Stomach (tissue), 8 donors: ENCODE measurements at regions not wholly inside any gene's neighbourhood (a gene's known extent, or its start where the extent isn't known, plus 50 kb on each side); places are given as distances from the start of the nearest gene placed in this dataset.

ENCODE experiments used
- DNase-seq, 2 donors: peaks; one replicate each; pipeline versions ENCODE4 v3.0.0 to v3.0.0-alpha.2; 2013 to 2019
- H3K27ac ChIP-seq, 5 donors: fragments of 200-600 bp in 4 of 5; sonication (generic) in 4 of 5; one replicate each; pipeline ENCODE4 v1.5.1; 2013 to 2019; ENCODE audit warnings: mild to moderate bottlenecking in 1 of 5, moderate library complexity in 1 of 5
- H3K27me3 ChIP-seq, 3 donors: fragments of 200-600 bp; sonication (generic); one replicate each; pipeline ENCODE4 v1.5.1; 2017 to 2019; ENCODE audit warnings: mixed run types in 1 of 3
- H3K36me3 ChIP-seq, 4 donors: fragments of 200-600 bp; sonication (generic); 1 replicate in 3 of 4; 2 replicates in 1 of 4; pipeline ENCODE4 v1.5.1; 2016 to 2019
- H3K4me1 ChIP-seq, 4 donors: fragments of 200-600 bp; sonication (generic); one replicate each; pipeline ENCODE4 v1.5.1; 2016 to 2019
- H3K4me3 ChIP-seq, 4 donors: fragments of 200-600 bp; sonication (generic) in 3 of 4; one replicate each; pipeline ENCODE4 v1.5.1; 2016 to 2019; ENCODE audit warnings: mild to moderate bottlenecking in 1 of 4
- H3K9me3 ChIP-seq, 4 donors: fragments of 200-600 bp; sonication (generic); one replicate each; pipeline ENCODE4 v1.5.1; 2016 to 2019
- EP300 ChIP-seq: sonication (generic); formaldehyde crosslinking; IDR thresholded peaks from one replicate; pipeline ENCODE4 v1.6.1; 2017; ENCODE audit warnings: antibody characterized with exemption
- POLR2A ChIP-seq, 4 donors: fragments of 450-650 bp; IDR thresholded peaks; one replicate each; pipeline ENCODE4 v1.6.1; 2016; ENCODE audit warnings: antibody characterized with exemption in 4 of 4, control low read depth in 2 of 4, mild to moderate bottlenecking in 1 of 4, moderate library complexity in 1 of 4
- POLR2AphosphoS5 ChIP-seq, 3 donors: sonication (generic); formaldehyde crosslinking; IDR thresholded peaks; one replicate each; pipeline ENCODE4 v1.6.1; 2016; ENCODE audit warnings: antibody characterized with exemption in 3 of 3
- WGBS, 5 donors: extraction: QIAGEN DNeasy Blood & Tissue Kit in 3 of 5; methylation state at CpG; one replicate each; pipeline versions ENCODE4 v1.1.5 to v1.1.7; 2013 to 2018; 5-methylcytosine and 5-hydroxymethylcytosine counted together
- intact Hi-C: fragments of 100-400 bp; cut with DNase I; formaldehyde crosslinking; loops from one replicate; pipeline ENCODE4 v1.15.1; 2023; ENCODE audit warnings: low total_unique reads
- TF ChIP-seq, protein P1 (sequence below), 7 experiments: fragments of 450-650 bp in 4 of 7; fragments of 200-600 bp in 3 of 7; sonication (generic) in 3 of 7; IDR thresholded peaks; one replicate each; pipeline ENCODE4 v1.5.1; 2016 to 2019; ENCODE audit warnings: antibody characterized with exemption in 7 of 7, control low read depth in 2 of 7, mild to moderate bottlenecking in 1 of 7
- donor health status: healthy with polysubstance abuse.
- donor health status: Bipolar disorder and iron deficiency.
- donor health status: healthy.

DNA sequence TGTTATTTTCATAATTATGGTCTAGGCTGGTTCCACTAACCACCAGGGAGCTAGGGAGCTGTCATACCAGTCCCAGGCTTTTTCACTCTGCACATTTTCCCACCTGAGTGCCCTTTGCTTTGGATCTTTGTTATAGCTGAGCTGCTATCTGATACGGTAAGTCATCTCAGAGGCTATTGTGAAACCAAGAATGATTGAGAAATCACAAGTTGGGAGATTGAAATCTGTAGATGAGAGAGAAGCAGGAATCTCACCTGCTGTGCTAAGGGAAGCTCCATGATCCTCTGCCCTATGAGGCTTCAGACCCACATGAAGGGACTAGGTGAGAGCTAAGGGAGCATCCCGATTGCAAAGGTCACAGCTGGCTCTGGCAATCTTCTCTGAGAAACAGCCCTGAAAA lies 307.8 kb downstream of the REEP3 start:
- intact Hi-C loops, result no loop called here
- Histone ChIP-seq H3K9me3 (no peaks in the 10 kb centered on the region), H3K27me3 (no peaks in the 10 kb centered on the region), H3K27ac (no peak overlapping the region), H3K4me3 (no peak overlapping the region), H3K4me1 (no peaks in the 10 kb centered on the region), H3K36me3 (no peaks in the 10 kb centered on the region)
- no peak for DNase-seq
- 49 to 71% (median 62%) methylated on average over 2 of the region's 2 CpGs for WGBS, 5 donors
- TF ChIP-seq, protein P1, sequence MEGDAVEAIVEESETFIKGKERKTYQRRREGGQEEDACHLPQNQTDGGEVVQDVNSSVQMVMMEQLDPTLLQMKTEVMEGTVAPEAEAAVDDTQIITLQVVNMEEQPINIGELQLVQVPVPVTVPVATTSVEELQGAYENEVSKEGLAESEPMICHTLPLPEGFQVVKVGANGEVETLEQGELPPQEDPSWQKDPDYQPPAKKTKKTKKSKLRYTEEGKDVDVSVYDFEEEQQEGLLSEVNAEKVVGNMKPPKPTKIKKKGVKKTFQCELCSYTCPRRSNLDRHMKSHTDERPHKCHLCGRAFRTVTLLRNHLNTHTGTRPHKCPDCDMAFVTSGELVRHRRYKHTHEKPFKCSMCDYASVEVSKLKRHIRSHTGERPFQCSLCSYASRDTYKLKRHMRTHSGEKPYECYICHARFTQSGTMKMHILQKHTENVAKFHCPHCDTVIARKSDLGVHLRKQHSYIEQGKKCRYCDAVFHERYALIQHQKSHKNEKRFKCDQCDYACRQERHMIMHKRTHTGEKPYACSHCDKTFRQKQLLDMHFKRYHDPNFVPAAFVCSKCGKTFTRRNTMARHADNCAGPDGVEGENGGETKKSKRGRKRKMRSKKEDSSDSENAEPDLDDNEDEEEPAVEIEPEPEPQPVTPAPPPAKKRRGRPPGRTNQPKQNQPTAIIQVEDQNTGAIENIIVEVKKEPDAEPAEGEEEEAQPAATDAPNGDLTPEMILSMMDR (IDR thresholded peaks at IDR 0.05), result no peak
- TF ChIP-seq POLR2A (IDR thresholded peaks at IDR 0.05) (no peak), POLR2AphosphoS5 (IDR thresholded peaks at IDR 0.05) (no peak), EP300 (no peak)

DNA sequence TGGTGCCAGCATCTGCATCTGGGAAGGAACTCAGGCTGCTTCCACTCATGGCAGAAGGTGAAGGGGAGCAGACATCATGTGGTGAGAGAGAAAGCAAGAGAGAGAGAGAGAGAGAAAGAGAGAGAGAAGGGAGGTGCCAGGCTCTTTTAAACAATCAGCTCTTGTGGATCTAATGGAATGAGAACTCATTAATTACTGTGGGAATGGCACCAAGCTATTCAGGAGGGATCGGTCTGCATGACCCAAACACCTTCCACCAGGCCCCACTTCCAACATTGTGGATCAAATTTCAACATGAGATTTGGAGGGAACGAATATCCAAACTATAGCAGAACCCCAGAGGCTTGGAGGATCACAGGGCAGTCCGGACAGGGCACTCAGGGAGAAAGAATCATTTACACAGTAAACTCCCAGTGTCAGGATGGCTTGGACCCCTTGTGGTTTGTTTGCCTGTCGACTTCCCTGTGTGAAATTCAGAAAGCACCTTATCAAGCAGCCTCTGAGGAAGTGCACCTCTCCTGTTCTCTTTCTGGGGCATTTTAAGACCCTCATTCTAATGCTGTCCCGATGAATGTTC lies 308.5 kb downstream of the REEP3 start:
- Histone ChIP-seq H3K4me1 (no peaks in the 10 kb centered on the region), H3K27ac (no peak overlapping the region), H3K4me3 (no peak overlapping the region), H3K9me3 (no peaks in the 10 kb centered on the region), H3K36me3 (no peaks in the 10 kb centered on the region), H3K27me3 (no peaks in the 10 kb centered on the region)
- WGBS, 5 donors, result 23 to 40% (median 28%) methylated on average over 5 of the region's 5 CpGs
- intact Hi-C loops, result no loop called here
- TF ChIP-seq, protein P1 (IDR thresholded peaks at IDR 0.05), result no peak
- TF ChIP-seq POLR2AphosphoS5 (IDR thresholded peaks at IDR 0.05) (no peak), EP300 (no peak), POLR2A (IDR thresholded peaks at IDR 0.05) (no peak)
- no peak for DNase-seq

DNA sequence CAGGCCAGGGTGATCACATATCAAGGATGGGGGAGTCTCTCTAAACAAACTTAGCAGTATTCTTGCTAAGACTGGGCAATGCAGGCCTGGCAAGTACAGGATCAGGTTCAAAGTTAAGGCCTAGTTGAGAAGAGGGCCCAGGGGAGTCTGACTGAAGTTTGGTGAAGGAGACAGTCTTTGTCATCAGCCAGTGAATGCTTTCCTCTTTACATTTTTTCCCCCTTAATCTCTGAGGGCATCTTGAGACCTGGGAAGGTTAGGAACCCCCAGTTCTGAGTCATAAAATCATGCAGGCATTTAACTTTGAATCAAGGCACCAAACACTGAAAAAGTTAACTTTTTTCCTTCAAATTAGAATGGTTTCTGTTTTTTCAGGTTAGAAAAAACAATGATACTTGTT lies 311.5 kb downstream of the REEP3 start:
- no peak overlapping the region for H3K27ac ChIP-seq
- no peak overlapping the region for H3K4me3 ChIP-seq
- no peaks in the 10 kb centered on the region for H3K27me3 ChIP-seq
- no peaks in the 10 kb centered on the region for H3K4me1 ChIP-seq
- TF ChIP-seq POLR2A (IDR thresholded peaks at IDR 0.05), result no peak
- TF ChIP-seq, protein P1 (IDR thresholded peaks at IDR 0.05), result no peak
- no peak for TF ChIP-seq EP300
- no peak for TF ChIP-seq POLR2AphosphoS5 (IDR thresholded peaks at IDR 0.05)
- H3K36me3 ChIP-seq, result no peaks in the 10 kb centered on the region
- intact Hi-C loops, result no loop called here
- H3K9me3 ChIP-seq, result no peaks in the 10 kb centered on the region
- DNase-seq, result no peak

DNA sequence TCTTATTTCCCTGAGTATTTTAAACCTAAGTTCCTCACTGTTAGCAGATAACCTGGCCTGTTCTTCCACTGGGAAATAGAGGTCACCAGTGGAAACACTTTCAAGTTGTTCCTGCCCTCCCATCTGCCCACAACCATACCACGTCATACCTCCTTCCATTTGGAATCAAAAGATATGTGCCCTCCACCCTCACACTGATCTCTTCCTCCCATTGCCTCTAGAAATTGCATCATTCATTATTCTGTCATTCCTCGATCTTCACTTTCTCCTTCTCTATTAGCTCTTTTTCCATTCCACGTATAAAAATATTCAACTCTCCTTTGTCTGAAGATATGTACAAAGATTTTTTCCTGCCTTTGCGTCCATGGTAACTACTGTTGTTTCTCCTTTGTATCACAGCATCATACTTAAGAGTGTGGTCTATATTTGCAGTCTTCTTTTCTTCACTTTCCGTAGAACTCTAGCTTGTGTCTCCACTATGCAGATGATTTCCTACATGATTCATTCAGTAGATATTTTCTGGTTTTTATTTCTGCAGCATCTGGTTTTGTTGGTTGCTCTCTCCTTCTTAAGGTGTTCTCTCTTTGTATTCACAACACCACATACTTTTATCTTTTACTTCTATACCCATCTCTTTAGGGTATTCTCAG lies 312.3 kb downstream of the REEP3 start:
- no peaks in the 10 kb centered on the region for H3K36me3 ChIP-seq
- no peaks in the 10 kb centered on the region for H3K9me3 ChIP-seq
- intact Hi-C loops, result no loop called here
- H3K4me3 ChIP-seq, result no peak overlapping the region
- no peak overlapping the region for H3K27ac ChIP-seq
- no peak for TF ChIP-seq EP300
- TF ChIP-seq, protein P1 (IDR thresholded peaks at IDR 0.05), result no peak
- TF ChIP-seq POLR2AphosphoS5 (IDR thresholded peaks at IDR 0.05), result no peak
- TF ChIP-seq POLR2A (IDR thresholded peaks at IDR 0.05), result no peak
- DNase-seq, result no peak
- WGBS, 5 donors, result 51 to 70% (median 61%) methylated on average over 5 of the region's 5 CpGs
- H3K27me3 ChIP-seq, result no peaks in the 10 kb centered on the region
- H3K4me1 ChIP-seq, result no peaks in the 10 kb centered on the region
